ENCODE measurements at regions not wholly inside any gene's neighbourhood (a gene's known extent, or its start where the extent isn't known, plus 50 kb on each side); places are given as distances from the start of the nearest gene placed in this dataset.

DNA sequence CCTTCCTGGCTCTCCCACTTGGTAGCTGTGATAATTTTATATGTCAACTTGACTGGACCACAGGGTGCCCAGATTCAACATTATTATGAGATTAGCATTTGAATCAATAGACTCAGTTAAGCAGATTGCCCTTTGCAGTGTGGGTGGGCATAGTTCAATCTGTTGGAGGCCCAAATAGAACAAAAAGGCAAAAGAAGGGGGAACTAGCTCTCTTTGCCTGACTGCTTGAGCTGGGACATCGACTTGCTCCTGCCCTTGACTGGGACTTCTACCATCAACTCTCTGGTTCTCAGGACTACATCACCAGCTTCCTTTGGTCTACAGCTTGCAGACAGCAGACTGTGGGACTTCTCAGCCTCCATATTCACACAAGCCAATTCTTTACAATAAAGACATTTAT is 1189.2 kb downstream of the BCL11B start:
- no peak overlapping the region for H3K4me3 Mint-ChIP-seq (ENCODE audit: unreplicated experiment)
- peaks cover 4% of the 10 kb centered on the region for H3K4me1 Mint-ChIP-seq (ENCODE audit: unreplicated experiment)
- no peak for TF ChIP-seq CTCF (IDR thresholded peaks at IDR 0.05; ENCODE audit: unreplicated experiment)
- no peaks in the 10 kb centered on the region for H3K36me3 Mint-ChIP-seq (ENCODE audit: low read depth, unreplicated experiment)
- no peak overlapping the region for H3K27ac Mint-ChIP-seq (ENCODE audit: unreplicated experiment)
- H3K9me3 Mint-ChIP-seq (ENCODE audit: unreplicated experiment), result no peaks in the 10 kb centered on the region
- peaks cover 2% of the 10 kb centered on the region for H3K27me3 Mint-ChIP-seq (ENCODE audit: unreplicated experiment)
- DNase-seq (ENCODE audit: low spot score), result no peak

DNA sequence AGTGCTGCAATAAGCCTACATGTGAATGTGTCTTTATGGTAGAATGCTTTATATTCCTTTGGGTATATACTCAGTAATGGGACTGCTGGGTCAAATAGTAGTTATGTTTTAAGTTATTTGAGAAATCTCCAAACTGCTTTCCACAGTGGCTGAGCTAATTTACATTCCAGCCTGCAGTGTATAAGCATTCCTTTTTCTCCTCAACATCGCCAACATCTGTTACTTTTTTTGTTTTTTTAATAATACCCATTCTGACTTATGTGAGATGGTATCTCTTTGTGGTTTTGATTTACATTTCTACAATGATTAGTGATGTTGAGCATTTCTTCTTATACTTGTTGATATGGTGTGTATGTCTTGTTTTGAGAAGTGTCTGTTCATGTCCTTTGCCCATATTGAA is 1186.2 kb downstream of the BCL11B start:
- DNase-seq (ENCODE audit: low spot score), result no peak
- H3K36me3 Mint-ChIP-seq (ENCODE audit: low read depth, unreplicated experiment), result no peaks in the 10 kb centered on the region
- H3K27me3 Mint-ChIP-seq (ENCODE audit: unreplicated experiment), result no peaks in the 10 kb centered on the region
- TF ChIP-seq CTCF (IDR thresholded peaks at IDR 0.05; ENCODE audit: unreplicated experiment), result no peak
- peaks cover 4% of the 10 kb centered on the region for H3K4me1 Mint-ChIP-seq (ENCODE audit: unreplicated experiment)
- H3K4me3 Mint-ChIP-seq (ENCODE audit: unreplicated experiment), result no peak overlapping the region
- H3K9me3 Mint-ChIP-seq (ENCODE audit: unreplicated experiment), result no peaks in the 10 kb centered on the region
- H3K27ac Mint-ChIP-seq (ENCODE audit: unreplicated experiment), result no peak overlapping the region

DNA sequence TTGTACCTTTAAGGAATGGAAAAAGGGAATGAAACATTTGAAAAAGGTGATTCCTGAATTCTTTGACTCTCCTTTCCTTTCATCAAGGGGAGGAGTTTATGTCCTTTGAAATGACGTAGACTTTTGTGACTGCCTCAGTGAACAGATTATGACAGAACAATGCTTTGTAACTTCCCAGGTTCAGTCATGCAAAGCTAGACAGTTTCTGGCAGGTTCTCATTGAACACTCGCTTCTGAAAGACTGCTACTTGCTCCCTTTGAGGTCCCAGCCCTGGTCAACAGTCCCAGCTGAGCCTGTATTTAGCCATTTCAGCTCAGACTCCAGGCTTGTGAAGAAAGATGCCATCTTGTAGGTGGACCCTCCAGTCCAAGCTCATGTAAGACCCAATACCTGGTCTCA is 1178.9 kb downstream of the BCL11B start:
- peaks cover 1% of the 10 kb centered on the region for H3K27me3 Mint-ChIP-seq (ENCODE audit: unreplicated experiment)
- no peaks in the 10 kb centered on the region for H3K9me3 Mint-ChIP-seq (ENCODE audit: unreplicated experiment)
- no peaks in the 10 kb centered on the region for H3K36me3 Mint-ChIP-seq (ENCODE audit: low read depth, unreplicated experiment)
- no peak overlapping the region for H3K4me3 Mint-ChIP-seq (ENCODE audit: unreplicated experiment)
- no peak overlapping the region for H3K27ac Mint-ChIP-seq (ENCODE audit: unreplicated experiment)
- no peaks in the 10 kb centered on the region for H3K4me1 Mint-ChIP-seq (ENCODE audit: unreplicated experiment)
- no peak for DNase-seq (ENCODE audit: low spot score)
- no peak for TF ChIP-seq CTCF (IDR thresholded peaks at IDR 0.05; ENCODE audit: unreplicated experiment)

GRCh38 chr14:98099527-98099926 is 1172.5 kb downstream of the BCL11B start:
- DNase-seq (ENCODE audit: low spot score), result no peak
- H3K9me3 Mint-ChIP-seq (ENCODE audit: unreplicated experiment), result no peaks in the 10 kb centered on the region
- no peak overlapping the region for H3K4me3 Mint-ChIP-seq (ENCODE audit: unreplicated experiment)
- H3K36me3 Mint-ChIP-seq (ENCODE audit: low read depth, unreplicated experiment), result no peaks in the 10 kb centered on the region
- H3K27ac Mint-ChIP-seq (ENCODE audit: unreplicated experiment), result no peak overlapping the region
- TF ChIP-seq CTCF (IDR thresholded peaks at IDR 0.05; ENCODE audit: unreplicated experiment), result no peak
- no peaks in the 10 kb centered on the region for H3K27me3 Mint-ChIP-seq (ENCODE audit: unreplicated experiment)
- no peaks in the 10 kb centered on the region for H3K4me1 Mint-ChIP-seq (ENCODE audit: unreplicated experiment)

GRCh38 chr14:98101323-98101722 is 1170.7 kb downstream of the BCL11B start:
- H3K36me3 Mint-ChIP-seq (ENCODE audit: low read depth, unreplicated experiment), result no peaks in the 10 kb centered on the region
- no peak for DNase-seq (ENCODE audit: low spot score)
- no peak for TF ChIP-seq CTCF (IDR thresholded peaks at IDR 0.05; ENCODE audit: unreplicated experiment)

More at GRCh38 chr14:98101323-98101722, 1170.7 kb downstream of the BCL11B start:
- H3K4me3 Mint-ChIP-seq (ENCODE audit: unreplicated experiment), result no peak overlapping the region
- no peaks in the 10 kb centered on the region for H3K4me1 Mint-ChIP-seq (ENCODE audit: unreplicated experiment)
- H3K9me3 Mint-ChIP-seq (ENCODE audit: unreplicated experiment), result no peaks in the 10 kb centered on the region
- no peak overlapping the region for H3K27ac Mint-ChIP-seq (ENCODE audit: unreplicated experiment)
- H3K27me3 Mint-ChIP-seq (ENCODE audit: unreplicated experiment), result peaks cover 2% of the 10 kb centered on the region
